Fibroblast of skin of right biceps (primary cell): ENCODE measurements at regions not wholly inside any gene's neighbourhood (a gene's known extent, or its start where the extent isn't known, plus 50 kb on each side); places are given as distances from the start of the nearest gene placed in this dataset.
A peak's percentile ranks its signal among the peaks of the same experiment; 100 is the strongest.
"Not testable (repeated sequence)": the region's sequence is repeated elsewhere in the genome, so short reads cannot be mapped to it uniquely, and the experiment has no call there.

Experiments used
- DNase-seq: peaks from one replicate; pipeline ENCODE4 v3.0.0-alpha.2; 2013

GRCh38 chr2:207331674-207332073, 165.9 kb upstream of the KLF7 start:
- DNase-seq, result no peak

DNA sequence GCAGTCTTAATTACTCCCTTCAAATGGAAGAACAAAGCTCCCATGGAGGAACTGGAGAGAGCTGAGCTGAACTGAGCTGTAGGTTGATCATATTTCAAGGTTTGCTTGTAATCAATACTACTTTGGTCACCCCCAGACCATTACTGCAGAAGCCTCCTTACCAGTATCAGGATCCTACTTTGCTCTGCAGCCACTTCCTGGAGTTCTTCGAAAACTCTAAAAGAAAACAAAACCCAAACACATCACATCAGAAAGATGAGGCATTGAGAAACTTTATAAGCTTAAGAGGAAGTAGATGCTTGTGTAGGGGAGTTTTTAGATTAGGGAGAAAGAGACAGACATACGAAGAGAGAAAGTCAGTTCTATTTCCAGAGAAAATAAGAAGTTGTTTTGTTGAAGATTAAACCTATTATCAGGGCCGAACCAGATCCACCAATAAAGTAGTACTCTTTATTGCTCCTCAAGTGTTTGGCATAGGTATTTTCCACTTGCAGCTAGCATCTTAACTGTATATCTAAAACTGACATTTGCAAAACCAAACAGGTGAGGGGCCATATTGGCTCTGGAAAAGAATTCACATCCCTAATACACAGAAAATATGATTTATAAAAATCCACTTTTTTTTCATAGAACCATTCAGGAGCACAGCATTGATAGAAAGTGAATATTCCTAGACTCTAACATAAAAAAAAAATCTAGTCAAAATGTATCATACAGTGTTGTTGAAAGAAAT, 166.9 kb upstream of the KLF7 start:
- DNase-seq, result no peak

GRCh38 chr2:207333599-207334300, 168.0 kb upstream of the KLF7 start:
- peak; percentile 83 for DNase-seq

DNA sequence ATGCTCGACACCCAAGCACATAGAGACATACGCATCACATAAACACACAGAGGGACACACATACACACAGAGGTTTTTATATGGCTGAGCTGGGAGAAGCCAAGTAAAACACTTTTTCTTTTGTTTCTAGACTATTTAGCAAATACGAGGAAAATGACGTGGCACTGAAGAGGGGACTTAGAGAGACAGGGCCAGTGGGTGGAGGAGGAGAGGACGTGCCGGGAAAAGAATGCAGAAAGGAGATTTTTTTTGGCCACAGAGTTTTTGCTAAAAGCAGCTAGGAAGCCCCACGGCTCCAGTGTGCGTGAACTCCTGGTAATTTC, 168.5 kb upstream of the KLF7 start:
- no peak for DNase-seq

DNA sequence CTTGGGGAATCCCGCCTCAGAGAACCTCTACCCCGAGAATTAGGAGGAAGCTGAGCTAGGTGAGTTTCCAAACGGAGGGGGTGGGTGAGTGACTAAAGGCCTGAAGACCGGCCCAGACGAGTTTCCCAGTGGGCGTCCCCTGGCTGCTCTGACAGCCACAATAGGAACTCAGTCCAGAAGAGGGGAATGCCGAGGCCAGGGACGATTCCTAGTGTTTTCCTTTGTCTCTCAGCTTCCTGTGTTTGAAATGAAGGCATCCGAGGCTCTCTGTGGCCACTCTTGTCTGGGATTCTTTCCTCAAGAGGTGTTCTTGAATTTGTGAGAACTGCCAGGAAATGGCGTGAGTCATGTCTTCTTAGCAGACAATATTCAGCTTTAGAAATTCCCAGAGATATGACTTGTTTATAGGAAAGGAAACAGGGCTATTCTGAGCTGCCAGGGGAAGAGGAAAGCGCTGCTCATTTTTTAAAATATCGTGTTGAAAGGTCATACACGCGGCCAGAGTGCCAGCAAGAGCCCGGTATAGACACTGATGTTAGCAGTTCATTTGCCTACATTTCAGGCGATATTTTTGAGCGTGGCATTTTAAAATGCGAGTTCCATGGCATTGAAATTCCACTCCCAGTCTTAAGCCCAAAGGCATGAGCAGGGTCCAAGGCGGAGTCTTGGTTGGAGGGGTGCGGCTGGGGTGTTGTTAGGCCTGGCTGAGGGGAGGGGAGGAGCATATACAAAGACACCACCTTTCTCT, 169.1 kb upstream of the KLF7 start:
- DNase-seq, result peak; percentile 100

GRCh38 chr2:207337234-207338219, 171.8 kb upstream of the KLF7 start:
- DNase-seq, result peak; percentile 40

- no peak for DNase-seq
Measured at GRCh38 chr2:207338220-207338607, 172.5 kb upstream of the KLF7 start.

DNA sequence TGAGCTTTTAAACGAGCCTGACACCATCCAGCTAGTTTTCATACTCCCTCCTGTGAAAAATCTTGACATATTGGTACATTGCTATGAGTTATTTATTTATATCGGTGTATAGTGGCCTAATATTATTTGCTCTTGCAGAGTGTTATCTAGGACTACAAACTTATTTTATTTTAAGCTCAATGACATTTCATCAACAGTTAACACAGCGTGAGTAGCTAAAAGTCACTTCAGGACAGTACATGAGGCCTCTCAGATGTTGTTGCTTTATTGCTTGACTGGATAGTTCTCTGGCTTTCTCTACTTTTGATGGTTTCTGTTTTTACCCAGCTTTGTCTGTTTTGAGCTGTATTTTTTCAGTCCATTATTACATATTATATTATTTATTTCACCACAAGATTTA, 172.9 kb upstream of the KLF7 start:
- no peak for DNase-seq

DNA sequence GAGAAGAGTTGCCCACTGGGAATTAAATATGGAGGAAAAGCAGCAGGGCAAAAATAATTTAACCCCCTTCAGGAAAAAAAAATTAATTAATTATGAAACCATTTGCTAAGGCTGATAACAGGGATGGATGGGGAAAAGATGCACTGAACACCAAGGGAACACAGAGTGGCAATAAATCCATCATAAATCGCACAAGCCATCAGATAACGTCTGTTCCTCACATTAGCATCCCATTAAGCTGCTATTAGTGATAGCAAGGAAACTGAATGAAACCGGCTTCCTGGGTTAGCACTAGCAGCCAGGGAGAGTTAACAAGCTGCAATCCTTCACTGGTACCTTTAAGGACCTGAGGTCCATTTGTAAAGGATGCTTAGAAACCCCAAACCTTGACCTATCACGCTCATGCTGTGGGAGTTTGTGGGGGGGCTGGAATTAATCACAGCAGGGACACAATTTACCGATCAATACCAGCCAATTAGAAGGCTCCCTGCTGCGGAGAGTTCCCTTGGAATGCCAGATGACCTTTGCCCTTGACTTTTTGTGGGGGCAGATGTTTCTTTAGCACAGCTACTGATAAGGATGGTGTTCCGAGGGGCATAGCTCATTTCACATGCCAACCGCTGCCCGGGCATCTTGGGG, 175.5 kb upstream of the KLF7 start:
- DNase-seq, result no peak

DNA sequence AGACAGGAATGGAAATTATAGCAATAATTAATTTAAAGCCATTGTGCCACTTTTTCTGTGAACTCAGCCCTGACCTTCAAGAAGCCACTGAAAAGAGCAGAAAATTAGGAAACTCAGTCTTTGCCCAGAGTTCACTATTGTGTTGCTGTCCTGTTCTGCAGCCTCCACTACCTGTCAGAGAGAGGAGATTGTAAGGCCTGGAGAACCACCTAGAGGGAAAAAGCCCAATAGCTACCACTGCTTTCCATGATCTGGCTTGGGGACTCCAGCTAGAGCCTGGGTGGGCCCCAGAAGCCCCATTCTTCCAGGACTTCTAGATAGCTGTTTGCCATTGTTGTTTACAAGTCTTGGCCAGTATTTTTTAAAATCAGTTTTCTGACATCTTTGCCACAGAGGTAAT, 176.1 kb upstream of the KLF7 start:
- no peak for DNase-seq

DNA sequence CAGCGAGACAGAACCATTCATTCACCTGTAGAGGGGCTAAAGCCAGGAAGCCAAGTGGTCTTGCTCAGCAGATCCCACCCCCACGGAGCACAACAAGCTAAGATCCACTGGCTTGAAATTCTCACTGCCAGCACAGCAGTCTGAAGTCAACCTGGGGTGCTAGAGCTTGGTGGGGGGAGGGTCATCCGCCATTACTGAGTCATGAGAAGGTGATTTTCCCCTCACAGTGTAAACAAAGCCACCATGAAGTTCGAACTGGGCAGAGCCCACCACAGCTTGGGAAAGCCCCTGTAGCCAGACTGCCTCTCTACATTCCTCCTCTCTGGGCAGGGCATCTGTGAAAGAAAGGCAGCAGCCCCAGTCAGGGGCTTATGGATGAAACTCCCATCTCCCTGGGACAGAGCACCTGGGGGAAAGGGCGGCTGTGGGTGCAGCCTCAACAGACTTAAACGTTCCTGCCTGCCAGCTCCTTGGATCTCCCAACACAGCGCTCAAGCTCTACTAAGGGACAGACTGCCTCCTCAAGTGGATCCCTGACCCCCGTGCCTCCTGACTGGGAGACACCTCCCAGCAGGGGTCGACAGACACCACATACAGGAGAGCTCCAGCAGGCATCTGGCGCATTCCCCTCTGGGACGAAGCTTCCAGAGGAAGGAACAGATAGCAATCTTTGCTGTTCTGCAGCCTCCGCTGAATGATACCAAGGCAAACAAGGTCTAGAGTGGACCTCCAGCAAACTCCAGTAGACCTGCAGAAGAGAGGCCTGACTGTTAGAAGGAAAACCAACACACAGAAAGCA, 179.0 kb upstream of the KLF7 start:
- not testable (repeated sequence) for DNase-seq

DNA sequence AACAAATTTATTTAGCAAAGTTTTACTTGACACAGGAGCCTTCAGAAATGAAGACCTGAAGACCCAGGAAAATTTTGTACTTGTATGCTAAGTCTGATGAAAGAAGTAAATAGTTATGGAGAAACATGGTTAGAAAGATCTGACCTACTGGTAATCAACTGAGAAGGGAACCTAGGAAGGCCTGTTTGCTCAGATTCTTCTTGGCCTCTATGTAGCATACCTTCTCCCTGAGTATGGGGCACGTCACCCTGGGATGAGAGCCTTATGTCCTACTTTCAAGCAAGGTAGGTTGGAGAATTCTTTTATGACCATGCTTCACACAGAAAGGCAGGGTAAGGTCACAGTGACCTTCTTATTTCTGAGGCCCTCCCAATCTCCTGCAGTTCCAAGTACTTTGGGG, 178.6 kb upstream of the CREB1 start:
- DNase-seq, result no peak

GRCh38 chr2:207352978-207353671, 176.6 kb upstream of the CREB1 start:
- DNase-seq, result no peak

GRCh38 chr2:207353836-207354235, 175.9 kb upstream of the CREB1 start:
- no peak for DNase-seq

- no peak for DNase-seq
Measured at GRCh38 chr2:207354462-207354861, 175.3 kb upstream of the CREB1 start.

- no peak for DNase-seq
Measured at GRCh38 chr2:207356567-207356966, 173.2 kb upstream of the CREB1 start.

DNA sequence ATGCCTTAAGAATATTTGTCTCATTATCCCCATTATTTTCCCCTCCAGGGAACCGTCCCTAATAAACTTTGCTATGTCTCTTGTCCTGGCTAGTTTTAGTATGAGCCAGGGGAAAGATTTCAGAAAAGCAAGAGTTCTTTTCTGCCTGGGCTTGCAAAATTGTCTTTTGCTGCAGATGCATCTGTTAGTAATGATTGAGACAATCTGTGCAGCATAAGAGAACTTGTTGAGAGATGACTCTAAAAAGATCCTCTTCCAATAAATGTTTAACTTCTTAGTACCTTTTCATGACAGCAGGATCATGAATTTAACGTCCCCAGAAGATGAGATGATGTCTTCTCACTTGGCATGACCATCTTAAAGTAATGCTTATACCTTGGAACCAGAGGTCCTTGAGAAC, 172.5 kb upstream of the CREB1 start:
- DNase-seq, result no peak

DNA sequence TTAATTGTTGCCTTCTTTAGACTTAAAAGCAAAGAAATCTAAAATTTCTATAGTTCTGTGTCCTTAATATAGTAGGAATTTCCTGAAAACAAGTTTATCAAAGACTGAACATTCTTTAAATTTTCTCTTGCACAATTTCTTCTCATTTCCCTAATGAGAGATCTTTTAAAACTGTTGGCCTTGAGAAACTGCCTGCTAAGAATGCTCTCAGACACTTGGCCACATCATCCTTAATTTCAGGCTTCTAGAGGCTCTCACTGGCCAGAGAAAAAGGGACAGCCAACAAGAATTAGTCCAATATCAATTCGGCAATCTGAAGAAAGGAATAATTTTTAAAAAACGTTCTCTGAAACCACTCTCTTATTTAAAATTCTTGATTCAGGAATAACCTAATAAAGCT, 167.0 kb upstream of the CREB1 start:
- DNase-seq, result no peak

DNA sequence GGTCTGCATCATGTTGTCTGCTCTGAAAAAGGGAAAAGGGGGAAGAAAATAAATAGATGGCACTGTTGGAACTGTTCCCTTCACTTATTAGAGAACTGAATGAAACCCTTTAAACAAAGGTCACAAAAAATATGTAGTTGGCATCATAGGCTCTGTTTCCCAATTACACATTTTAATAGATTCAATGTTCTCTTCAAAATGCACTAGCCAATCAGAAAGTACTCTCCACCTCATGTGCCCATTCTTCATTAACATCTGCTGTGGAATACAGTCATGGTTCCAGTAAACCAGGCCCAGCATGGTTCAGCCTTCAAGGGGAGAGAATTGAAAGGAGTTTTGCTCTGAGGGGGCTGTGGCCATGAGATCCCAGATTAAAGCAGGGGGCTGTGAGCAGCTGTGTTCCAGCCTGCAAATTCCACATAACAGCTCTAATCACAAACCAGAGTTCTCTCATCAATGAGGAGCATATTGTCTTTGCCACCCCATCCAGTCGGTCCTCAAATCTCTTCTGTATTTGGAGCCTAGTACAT, 165.9 kb upstream of the CREB1 start:
- DNase-seq, result no peak

GRCh38 chr2:207370646-207371045, 159.1 kb upstream of the CREB1 start:
- no peak for DNase-seq

DNA sequence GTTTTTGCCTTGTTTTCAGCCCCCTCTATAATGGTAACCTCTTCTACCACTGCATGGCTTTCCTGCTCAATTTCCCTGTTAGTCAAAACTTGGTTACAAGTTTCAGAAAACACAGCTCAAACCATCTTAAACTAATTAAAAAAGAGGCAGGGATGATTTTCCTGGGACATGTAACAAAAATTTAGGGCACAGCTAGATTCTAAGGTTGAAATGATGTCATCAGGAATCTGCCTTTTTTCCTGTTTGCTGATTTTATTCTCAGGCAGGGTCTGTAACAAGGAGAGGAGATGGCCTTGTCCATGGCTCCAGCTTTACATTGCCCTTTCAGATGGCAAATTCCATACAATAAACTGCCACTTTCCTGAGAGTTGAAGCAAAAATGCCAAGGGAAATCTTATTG, 157.9 kb upstream of the CREB1 start:
- no peak for DNase-seq
